Lower leg skin (tissue), 4 donors: ENCODE measurements at regions not wholly inside any gene's neighbourhood (a gene's known extent, or its start where the extent isn't known, plus 50 kb on each side); places are given as distances from the start of the nearest gene placed in this dataset.

Source experiments
- DNase-seq, 2 donors: peaks; one replicate each; pipeline ENCODE4 v3.0.0-alpha.2; 2019; ENCODE audit warnings: low spot score in 2 of 2
- H3K4me3 ChIP-seq: fragments of 200-600 bp; sonication (generic); 2 replicates; pipeline ENCODE4 v1.5.1; 2017; ENCODE audit warnings: mild to moderate bottlenecking, low read depth; ENCODE audit not compliant: poor library complexity, severe bottlenecking
- POLR2A ChIP-seq, 2 donors: fragments of 450-650 bp; IDR thresholded peaks; one replicate each; pipeline ENCODE4 v1.6.1; 2016 to 2017; ENCODE audit warnings: antibody characterized with exemption in 2 of 2, mild to moderate bottlenecking in 1 of 2, moderate library complexity in 1 of 2
- WGBS, 2 donors: methylation state at CpG; one replicate each; pipeline ENCODE4 v1.1.5; 2018; 5-methylcytosine and 5-hydroxymethylcytosine counted together
- intact Hi-C: fragments of 100-400 bp; cut with DNase I; formaldehyde crosslinking; loops from one replicate; pipeline ENCODE4 v1.15.0; 2023; ENCODE audit warnings: low total_unique reads
- TF ChIP-seq, protein P1 (sequence below), 3 donors: fragments of 450-650 bp; IDR thresholded peaks; one replicate each; pipeline ENCODE4 v1.5.1; 2016; ENCODE audit warnings: antibody characterized with exemption in 3 of 3, mild to moderate bottlenecking in 3 of 3, moderate library complexity in 2 of 3

DNA sequence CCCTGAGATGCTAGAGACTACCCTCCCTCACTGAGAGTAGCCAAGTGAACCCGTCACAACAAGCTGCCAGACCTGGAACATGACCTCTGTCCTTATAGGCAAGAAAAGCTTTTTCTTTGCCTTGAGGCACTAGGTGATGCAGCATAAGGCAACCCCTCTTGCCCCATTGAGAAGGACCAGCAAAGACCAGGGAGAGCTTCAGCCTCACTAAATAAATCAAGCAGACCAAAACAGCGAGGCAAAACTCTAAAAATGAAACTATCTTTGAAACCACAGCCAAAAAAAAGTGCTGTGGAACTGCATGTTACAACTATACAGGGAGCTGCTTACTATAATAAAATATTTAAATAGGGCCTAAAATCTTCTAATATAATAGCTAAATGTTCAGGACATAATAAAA, 62.6 kb upstream of the FAM83B start:
- no peak for DNase-seq
- no peak overlapping the region for H3K4me3 ChIP-seq
- intact Hi-C loops: no loop called here
- TF ChIP-seq, protein P1, sequence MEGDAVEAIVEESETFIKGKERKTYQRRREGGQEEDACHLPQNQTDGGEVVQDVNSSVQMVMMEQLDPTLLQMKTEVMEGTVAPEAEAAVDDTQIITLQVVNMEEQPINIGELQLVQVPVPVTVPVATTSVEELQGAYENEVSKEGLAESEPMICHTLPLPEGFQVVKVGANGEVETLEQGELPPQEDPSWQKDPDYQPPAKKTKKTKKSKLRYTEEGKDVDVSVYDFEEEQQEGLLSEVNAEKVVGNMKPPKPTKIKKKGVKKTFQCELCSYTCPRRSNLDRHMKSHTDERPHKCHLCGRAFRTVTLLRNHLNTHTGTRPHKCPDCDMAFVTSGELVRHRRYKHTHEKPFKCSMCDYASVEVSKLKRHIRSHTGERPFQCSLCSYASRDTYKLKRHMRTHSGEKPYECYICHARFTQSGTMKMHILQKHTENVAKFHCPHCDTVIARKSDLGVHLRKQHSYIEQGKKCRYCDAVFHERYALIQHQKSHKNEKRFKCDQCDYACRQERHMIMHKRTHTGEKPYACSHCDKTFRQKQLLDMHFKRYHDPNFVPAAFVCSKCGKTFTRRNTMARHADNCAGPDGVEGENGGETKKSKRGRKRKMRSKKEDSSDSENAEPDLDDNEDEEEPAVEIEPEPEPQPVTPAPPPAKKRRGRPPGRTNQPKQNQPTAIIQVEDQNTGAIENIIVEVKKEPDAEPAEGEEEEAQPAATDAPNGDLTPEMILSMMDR (IDR thresholded peaks at IDR 0.05): no peak
- TF ChIP-seq POLR2A (IDR thresholded peaks at IDR 0.05): no peak
- WGBS, 2 donors: 32 to 48% methylated on average over 2 of the region's 2 CpGs

DNA sequence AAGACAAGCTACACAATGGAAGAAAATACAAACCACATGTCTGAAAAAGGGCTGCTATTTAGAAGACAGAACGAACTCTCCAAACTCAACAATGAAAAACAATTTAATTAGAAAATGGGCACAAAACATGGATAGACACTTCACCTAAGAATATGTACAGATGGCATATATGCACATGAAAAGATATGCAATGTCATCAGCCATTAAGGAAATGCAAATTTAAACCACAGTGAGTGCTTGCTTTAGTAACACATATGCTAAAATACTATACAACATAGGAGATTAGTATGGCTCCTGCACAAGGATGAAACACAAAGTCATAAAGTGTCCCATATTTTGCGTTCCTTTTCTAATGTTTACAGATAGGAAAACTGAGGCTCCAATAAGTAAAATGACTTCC, 60.4 kb upstream of the FAM83B start:
- intact Hi-C loops: no loop called here
- DNase-seq: no peak
- TF ChIP-seq POLR2A (IDR thresholded peaks at IDR 0.05): no peak
- TF ChIP-seq, protein P1 (IDR thresholded peaks at IDR 0.05): no peak
- H3K4me3 ChIP-seq: no peak overlapping the region
- 79 to 81% methylated on average over 2 of the region's 2 CpGs for WGBS, 2 donors

DNA sequence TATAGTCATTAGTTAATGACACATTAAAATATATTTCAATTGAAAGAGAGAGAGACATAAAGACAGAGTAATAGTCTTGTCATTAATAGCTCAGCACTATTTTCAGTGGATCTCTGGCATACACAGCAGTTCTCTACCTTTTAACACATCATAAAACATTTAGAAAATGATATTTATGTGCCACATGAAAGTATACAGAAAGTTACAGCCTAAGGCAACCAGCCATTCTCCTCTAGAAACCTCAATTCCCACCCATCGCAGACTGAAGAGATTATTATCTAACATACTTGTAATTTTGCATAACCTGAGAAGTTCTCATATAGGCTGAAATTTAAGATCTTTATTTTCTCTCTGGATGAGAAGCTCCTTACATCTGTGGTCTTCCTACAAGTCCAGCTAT, 58.7 kb upstream of the FAM83B start:
- no peak for DNase-seq
- intact Hi-C loops: no loop called here
- 29 to 52% methylated on average over 1 of the region's 1 CpG for WGBS, 2 donors
- TF ChIP-seq POLR2A (IDR thresholded peaks at IDR 0.05): no peak
- TF ChIP-seq, protein P1 (IDR thresholded peaks at IDR 0.05): no peak
- H3K4me3 ChIP-seq: no peak overlapping the region
